IMR-90 (cell line): ENCODE measurements at regions not wholly inside any gene's neighbourhood (a gene's known extent, or its start where the extent isn't known, plus 50 kb on each side); places are given as distances from the start of the nearest gene placed in this dataset.

Experiments used
- ATAC-seq: fragments of 200-7000 bp; cut with Tn5 transposase; 2 replicates; pipeline ENCODE4 v1.9.1; 2020; ENCODE audit warnings: low read depth, mild to moderate bottlenecking, moderate library complexity
- BruUV-seq: library from RNA; stranded (reverse); fragments of 400-500 nt; replicated peaks from 2 replicates; lab custom pipeline; 2021; lab: Mats Ljungman, UMichigan
- CTCF ChIA-PET: fragments of 300-600 bp; formaldehyde crosslinking; extraction: SDS; loops from one replicate; lab custom pipeline; 2021; ENCODE audit warnings: antibody characterized with exemption; lab: Yijun Ruan, JAX
- POLR2A ChIA-PET: fragments of 300-600 bp; sonication (Branson Sonifier 250); formaldehyde crosslinking; loops from one replicate; lab custom pipeline; 2022; ENCODE audit warnings: antibody characterized with exemption; ENCODE audit not compliant: unreplicated experiment; lab: Charles Lee
- DNase-seq: peaks from one replicate; pipeline ENCODE4 v3.0.0; 2013
- H2AFZ ChIP-seq: replicated peaks from 2 replicates; pipeline ENCODE3; 2013; ENCODE audit warnings: low read length, mild to moderate bottlenecking; ENCODE audit not compliant: poor library complexity
- H2AK5ac ChIP-seq: 2 replicates; pipeline ENCODE4 v1.6.1; 2013; ENCODE audit warnings: low read depth, low read length, inconsistent platforms
- H2AK9ac ChIP-seq: replicated peaks from 2 replicates; pipeline ENCODE3; 2013; ENCODE audit warnings: mild to moderate bottlenecking, low read depth, low read length, moderate library complexity; ENCODE audit not compliant: poor library complexity
- H2BK120ac ChIP-seq: 2 replicates; pipeline ENCODE4 v1.6.1; 2013; ENCODE audit warnings: low read depth, low read length, inconsistent platforms
- H2BK15ac ChIP-seq: 3 replicates; pipeline ENCODE4 v1.6.1; 2013; ENCODE audit warnings: low read depth, low read length, inconsistent platforms
- H2BK20ac ChIP-seq: 2 replicates; pipeline ENCODE4 v1.6.1; 2013; ENCODE audit warnings: low read depth, mild to moderate bottlenecking, inconsistent platforms, low read length, moderate library complexity
- H2BK5ac ChIP-seq: 2 replicates; pipeline ENCODE4 v1.6.1; 2013; ENCODE audit warnings: mild to moderate bottlenecking, low read depth, low read length, inconsistent platforms; ENCODE audit not compliant: poor library complexity, severe bottlenecking
- H3K14ac ChIP-seq: replicated peaks from 2 replicates; pipeline ENCODE4 v1.6.1; 2013; ENCODE audit warnings: low read depth, low read length, inconsistent platforms
- H3K18ac ChIP-seq: 2 replicates; pipeline ENCODE4 v1.6.1; 2013; ENCODE audit warnings: low read depth, low read length, control low read depth
- H3K23ac ChIP-seq: 2 replicates; pipeline ENCODE4 v1.6.1; 2013; ENCODE audit warnings: low read depth, low read length, inconsistent platforms
- H3K27ac ChIP-seq: 2 replicates; pipeline ENCODE4 v1.5.1; 2013; ENCODE audit warnings: mild to moderate bottlenecking, control low read depth, low read length; ENCODE audit not compliant: insufficient read depth
- H3K27me3 ChIP-seq: 2 replicates; pipeline ENCODE4 v1.6.1; 2013; ENCODE audit warnings: low read length; ENCODE audit not compliant: control insufficient read depth, insufficient read depth
- H3K36me3 ChIP-seq: 2 replicates; pipeline ENCODE4 v1.6.1; 2013; ENCODE audit warnings: low read length, mixed read lengths; ENCODE audit not compliant: control insufficient read depth, insufficient read depth
- H3K4ac ChIP-seq: 2 replicates; pipeline ENCODE4 v1.6.1; 2013; ENCODE audit warnings: low read depth, low read length, inconsistent platforms
- H3K4me1 ChIP-seq: 2 replicates; pipeline ENCODE4 v1.6.1; 2013; ENCODE audit warnings: low read length, mixed read lengths; ENCODE audit not compliant: control insufficient read depth, insufficient read depth
- H3K4me2 ChIP-seq: 2 replicates; pipeline ENCODE4 v1.6.1; 2013; ENCODE audit warnings: low read depth, mild to moderate bottlenecking, control low read depth, low read length, moderate library complexity
- H3K4me3 ChIP-seq: 2 replicates; pipeline ENCODE4 v1.5.1; 2013; ENCODE audit warnings: low read depth, mild to moderate bottlenecking, control low read depth, low read length, moderate library complexity; ENCODE audit not compliant: insufficient read depth
- H3K56ac ChIP-seq: 2 replicates; pipeline ENCODE4 v1.6.1; 2013; ENCODE audit warnings: low read length, inconsistent platforms; ENCODE audit not compliant: insufficient read depth; ENCODE audit errors: extremely low read depth
- H3K79me1 ChIP-seq, 2 experiments: 2 replicates each; pipeline ENCODE4 v1.6.1; 2013; ENCODE audit warnings: low read length in 2 of 2, inconsistent platforms in 1 of 2, low read depth in 1 of 2
- H3K9ac ChIP-seq: 2 replicates; pipeline ENCODE4 v1.6.1; 2013; ENCODE audit warnings: low read depth, low read length, control low read depth
- H3K9me1 ChIP-seq: 2 replicates; pipeline ENCODE4 v1.6.1; 2013; ENCODE audit warnings: low read length, inconsistent platforms; ENCODE audit not compliant: insufficient read depth
- H3K9me3 ChIP-seq: 2 replicates; pipeline ENCODE4 v1.6.1; 2013; ENCODE audit warnings: low read length; ENCODE audit not compliant: control insufficient read depth, insufficient read depth
- H4K20me1 ChIP-seq: 2 replicates; pipeline ENCODE4 v1.6.1; 2013; ENCODE audit warnings: low read length, inconsistent platforms; ENCODE audit not compliant: insufficient read depth
- H4K5ac ChIP-seq: 2 replicates; pipeline ENCODE4 v1.6.1; 2013; ENCODE audit warnings: mild to moderate bottlenecking, low read depth, low read length, control low read depth
- H4K8ac ChIP-seq, 2 experiments: 2 replicates each; pipeline ENCODE4 v1.6.1; 2013; ENCODE audit warnings: low read depth in 2 of 2, low read length in 2 of 2, control low read depth in 1 of 2, inconsistent platforms in 1 of 2
- H4K91ac ChIP-seq: 2 replicates; pipeline ENCODE4 v1.6.1; 2013; ENCODE audit warnings: low read depth, low read length, inconsistent platforms; ENCODE audit not compliant: insufficient read depth
- BHLHE40 ChIP-seq: fragments of 150-350 bp; IDR thresholded peaks from 2 replicates; pipeline ENCODE4 v1.6.1; 2016; ENCODE audit warnings: mild to moderate bottlenecking, low read depth, low read length
- CEBPB ChIP-seq: IDR thresholded peaks from 2 replicates; pipeline ENCODE4 v1.6.1; 2012; ENCODE audit warnings: low read depth, low read length, improper control_type of control experiment
- CHD1 ChIP-seq: IDR thresholded peaks from 2 replicates; pipeline ENCODE4 v1.6.1; 2012; ENCODE audit warnings: low read depth, low read length, improper control_type of control experiment
- FOS ChIP-seq: fragments of 150-350 bp; IDR thresholded peaks from 2 replicates; pipeline ENCODE4 v1.6.1; 2016; ENCODE audit warnings: low read depth, low read length
- MAFK ChIP-seq: IDR thresholded peaks from 2 replicates; pipeline ENCODE4 v1.6.1; 2012; ENCODE audit warnings: low read depth, low read length, improper control_type of control experiment
- MAZ ChIP-seq: IDR thresholded peaks from 2 replicates; pipeline ENCODE4 v1.6.1; 2012; ENCODE audit warnings: low read depth, mild to moderate bottlenecking, low read length, improper control_type of control experiment, moderate library complexity, borderline replicate concordance
- MXI1 ChIP-seq: IDR thresholded peaks from 2 replicates; pipeline ENCODE4 v1.6.1; 2012; ENCODE audit warnings: low read depth, mild to moderate bottlenecking, low read length, moderate library complexity, borderline replicate concordance
- NFE2L2 ChIP-seq: fragments of 150-350 bp; IDR thresholded peaks from 2 replicates; pipeline ENCODE4 v1.6.1; 2016; ENCODE audit warnings: low read depth, mild to moderate bottlenecking, low read length
- POLR2A ChIP-seq: IDR thresholded peaks from 2 replicates; pipeline ENCODE4 v1.6.1; 2012; ENCODE audit warnings: mild to moderate bottlenecking, low read depth, low read length
- RAD21 ChIP-seq: IDR thresholded peaks from 2 replicates; pipeline ENCODE4 v1.6.1; 2012; ENCODE audit warnings: low read length, improper control_type of control experiment
- RCOR1 ChIP-seq: IDR thresholded peaks from 2 replicates; pipeline ENCODE4 v1.6.1; 2012; ENCODE audit warnings: mild to moderate bottlenecking, low read length, improper control_type of control experiment; ENCODE audit not compliant: insufficient replicate concordance
- RFX5 ChIP-seq: IDR thresholded peaks from 2 replicates; pipeline ENCODE4 v1.8.0; 2012; ENCODE audit warnings: low read depth, mild to moderate bottlenecking, low read length, moderate library complexity
- SMC3 ChIP-seq: fragments of 150-350 bp; IDR thresholded peaks from 2 replicates; pipeline ENCODE4 v1.6.1; 2016; ENCODE audit warnings: low read depth, mild to moderate bottlenecking, antibody characterized with exemption, low read length, moderate library complexity
- WGBS, 2 experiments: methylation state at CpG; one replicate each; pipeline versions ENCODE4 v1.1.5 to v1.1.7; 2013; ENCODE audit warnings: missing lambda C conversion rate in 2 of 2; ENCODE audit not compliant: insufficient read length in 1 of 2; ENCODE audit errors: extremely low coverage in 2 of 2; 5-methylcytosine and 5-hydroxymethylcytosine counted together
- dilution Hi-C: fragments of 300-500 bp; cut with HindIII; formaldehyde crosslinking; loops from one replicate; pipeline ENCODE4 v1.14.3; 2018; ENCODE audit warnings: low sequenced_read_pairs; ENCODE audit not compliant: unreplicated experiment
- in situ Hi-C: fragments of 300-500 bp; cut with MboI; formaldehyde crosslinking; loops from 3 replicates; pipeline ENCODE4 v1.14.3; 2019; ENCODE audit warnings: low sequenced_read_pairs, inconsistent platforms, mixed read lengths
- intact Hi-C: fragments of 100-400 bp; cut with micrococcal nuclease; formaldehyde crosslinking; loops from 2 replicates; pipeline ENCODE4 v1.10.0; 2022
- TF ChIP-seq, protein P1 (sequence below): conservative IDR thresholded peaks from 2 replicates; pipeline ENCODE4 v1.5.1; 2012; ENCODE audit warnings: mild to moderate bottlenecking, low read depth, low read length, improper control_type of control experiment
- TF ChIP-seq, protein P2 (sequence below): fragments of 150-350 bp; IDR thresholded peaks from 2 replicates; pipeline ENCODE4 v1.6.1; 2016; ENCODE audit warnings: low read depth, mild to moderate bottlenecking, low read length, moderate library complexity, borderline replicate concordance
- TF ChIP-seq, protein P3 (sequence below): fragments of 150-350 bp; IDR thresholded peaks from 2 replicates; pipeline ENCODE4 v1.6.1; 2017; ENCODE audit warnings: mild to moderate bottlenecking, antibody characterized with exemption, low read length, low read depth

DNA sequence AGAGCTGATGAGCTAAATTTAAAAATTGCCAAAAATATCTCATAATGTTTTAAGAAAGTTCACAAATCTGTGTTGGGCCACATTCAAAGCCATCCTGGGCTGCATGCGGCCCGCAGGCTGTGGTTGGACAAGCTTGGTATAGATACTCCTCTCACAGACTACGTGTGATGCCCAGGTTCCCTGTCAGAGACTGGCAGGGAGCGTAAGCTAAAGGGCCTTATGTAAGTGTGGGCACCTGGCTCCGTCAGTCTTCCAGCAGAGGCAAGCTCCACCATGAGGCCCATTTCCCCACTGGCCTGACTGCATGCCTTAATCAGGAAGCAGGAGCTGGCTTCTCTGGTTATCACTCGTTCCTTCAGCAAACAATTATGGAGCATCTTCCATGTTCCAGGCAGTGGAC is 200.2 kb downstream of the FOXO1 start:
- H2AK9ac ChIP-seq: no peak overlapping the region
- no peak overlapping the region for H3K4ac ChIP-seq
- H2AK5ac ChIP-seq: no peak overlapping the region
- no peak overlapping the region for H2BK20ac ChIP-seq
- no peak overlapping the region for H2BK120ac ChIP-seq
- no peak overlapping the region for H3K4me2 ChIP-seq
- ChIA-PET POLR2A (no interaction called here), CTCF (no interaction called here)
- H2BK5ac ChIP-seq: no peak overlapping the region
- no CpG with 5 or more reads among the region's 6 CpGs for WGBS, 2 experiments
- H3K14ac ChIP-seq: no peak overlapping the region
- no peaks in the 10 kb centered on the region for H4K20me1 ChIP-seq
- peaks cover 2% of the 10 kb centered on the region for H3K9me3 ChIP-seq
- no TSS peak for BruUV-seq
- H3K27me3 ChIP-seq: no peaks in the 10 kb centered on the region
- H3K79me1 ChIP-seq: no peaks in the 10 kb centered on the region
- intact Hi-C loops (no loop called here), dilution Hi-C loops (no loop called here), in situ Hi-C loops (no loop called here)
- H3K36me3 ChIP-seq: no peaks in the 10 kb centered on the region
- no peak overlapping the region for H2BK15ac ChIP-seq
- H4K91ac ChIP-seq: no peak overlapping the region
- TF ChIP-seq, protein P1, sequence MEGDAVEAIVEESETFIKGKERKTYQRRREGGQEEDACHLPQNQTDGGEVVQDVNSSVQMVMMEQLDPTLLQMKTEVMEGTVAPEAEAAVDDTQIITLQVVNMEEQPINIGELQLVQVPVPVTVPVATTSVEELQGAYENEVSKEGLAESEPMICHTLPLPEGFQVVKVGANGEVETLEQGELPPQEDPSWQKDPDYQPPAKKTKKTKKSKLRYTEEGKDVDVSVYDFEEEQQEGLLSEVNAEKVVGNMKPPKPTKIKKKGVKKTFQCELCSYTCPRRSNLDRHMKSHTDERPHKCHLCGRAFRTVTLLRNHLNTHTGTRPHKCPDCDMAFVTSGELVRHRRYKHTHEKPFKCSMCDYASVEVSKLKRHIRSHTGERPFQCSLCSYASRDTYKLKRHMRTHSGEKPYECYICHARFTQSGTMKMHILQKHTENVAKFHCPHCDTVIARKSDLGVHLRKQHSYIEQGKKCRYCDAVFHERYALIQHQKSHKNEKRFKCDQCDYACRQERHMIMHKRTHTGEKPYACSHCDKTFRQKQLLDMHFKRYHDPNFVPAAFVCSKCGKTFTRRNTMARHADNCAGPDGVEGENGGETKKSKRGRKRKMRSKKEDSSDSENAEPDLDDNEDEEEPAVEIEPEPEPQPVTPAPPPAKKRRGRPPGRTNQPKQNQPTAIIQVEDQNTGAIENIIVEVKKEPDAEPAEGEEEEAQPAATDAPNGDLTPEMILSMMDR: no peak
- no peak for TF ChIP-seq NFE2L2
- no peak for TF ChIP-seq RCOR1
- no peak for TF ChIP-seq SMC3
- no peak for TF ChIP-seq BHLHE40
- no peak for TF ChIP-seq MAFK
- no peak for TF ChIP-seq POLR2A
- TF ChIP-seq CEBPB: no peak
- TF ChIP-seq CHD1: no peak
- TF ChIP-seq, protein P2, sequence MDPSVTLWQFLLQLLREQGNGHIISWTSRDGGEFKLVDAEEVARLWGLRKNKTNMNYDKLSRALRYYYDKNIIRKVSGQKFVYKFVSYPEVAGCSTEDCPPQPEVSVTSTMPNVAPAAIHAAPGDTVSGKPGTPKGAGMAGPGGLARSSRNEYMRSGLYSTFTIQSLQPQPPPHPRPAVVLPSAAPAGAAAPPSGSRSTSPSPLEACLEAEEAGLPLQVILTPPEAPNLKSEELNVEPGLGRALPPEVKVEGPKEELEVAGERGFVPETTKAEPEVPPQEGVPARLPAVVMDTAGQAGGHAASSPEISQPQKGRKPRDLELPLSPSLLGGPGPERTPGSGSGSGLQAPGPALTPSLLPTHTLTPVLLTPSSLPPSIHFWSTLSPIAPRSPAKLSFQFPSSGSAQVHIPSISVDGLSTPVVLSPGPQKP: no peak
- TF ChIP-seq RFX5: no peak
- TF ChIP-seq MXI1: no peak
- no peak for TF ChIP-seq MAZ
- TF ChIP-seq FOS: no peak
- TF ChIP-seq, protein P3, sequence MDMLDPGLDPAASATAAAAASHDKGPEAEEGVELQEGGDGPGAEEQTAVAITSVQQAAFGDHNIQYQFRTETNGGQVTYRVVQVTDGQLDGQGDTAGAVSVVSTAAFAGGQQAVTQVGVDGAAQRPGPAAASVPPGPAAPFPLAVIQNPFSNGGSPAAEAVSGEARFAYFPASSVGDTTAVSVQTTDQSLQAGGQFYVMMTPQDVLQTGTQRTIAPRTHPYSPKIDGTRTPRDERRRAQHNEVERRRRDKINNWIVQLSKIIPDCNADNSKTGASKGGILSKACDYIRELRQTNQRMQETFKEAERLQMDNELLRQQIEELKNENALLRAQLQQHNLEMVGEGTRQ: no peak
- TF ChIP-seq RAD21: no peak
- H3K56ac ChIP-seq: no peak overlapping the region
- no peak overlapping the region for H2AFZ ChIP-seq
- no peaks in the 10 kb centered on the region for H3K4me1 ChIP-seq
- no peak overlapping the region for H3K18ac ChIP-seq
- no peak for DNase-seq
- H3K9me1 ChIP-seq: no peaks in the 10 kb centered on the region
- no peak overlapping the region for H3K23ac ChIP-seq
- H3K27ac ChIP-seq: no peak overlapping the region
- H4K5ac ChIP-seq: no peak overlapping the region
- no peak overlapping the region for H4K8ac ChIP-seq
- no peak overlapping the region for H3K4me3 ChIP-seq
- no peak for ATAC-seq
- H3K9ac ChIP-seq: no peak overlapping the region
